ENCODE measurements at regions not wholly inside any gene's neighbourhood (a gene's known extent, or its start where the extent isn't known, plus 50 kb on each side); places are given as distances from the start of the nearest gene placed in this dataset.

DNA sequence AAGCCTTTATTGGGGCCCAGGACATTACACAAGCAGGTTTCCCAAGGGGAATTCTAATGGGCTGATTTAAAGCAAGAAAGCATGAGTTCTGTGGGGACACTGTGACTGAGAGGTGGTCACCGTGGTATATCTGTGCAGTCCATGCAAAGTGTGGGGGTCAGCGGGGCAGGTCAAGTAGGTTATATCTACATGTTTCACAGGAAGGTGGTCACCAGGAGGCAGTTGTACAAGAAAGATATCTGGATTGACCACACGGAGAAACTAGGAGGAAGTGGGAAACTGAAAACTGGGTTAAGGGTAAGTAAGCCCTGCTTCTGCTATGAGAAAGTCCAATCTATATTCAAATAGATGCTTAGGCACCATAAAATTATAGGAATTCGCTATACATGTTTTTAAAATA lies 77.8 kb upstream of the CNOT2 start:
- H2AFZ ChIP-seq, result no peak overlapping the region
- POLR2A ChIA-PET (ENCODE audit: unreplicated experiment), result no interaction called here
- no TSS peak for BruUV-seq (replicated peaks)
- DNase-seq, result no peak
- H3K36me3 ChIP-seq (ENCODE audit: low read depth), result no peaks in the 10 kb centered on the region
- no peak overlapping the region for H3K27ac ChIP-seq
- H3K4me1 ChIP-seq (replicated peaks; ENCODE audit: insufficient read depth), result no peaks in the 10 kb centered on the region
- TF ChIP-seq EZH2 (IDR thresholded peaks at IDR 0.05; ENCODE audit: low read depth) (no peak), CTCF (conservative IDR thresholded peaks at IDR 0.05) (no peak)
- intact Hi-C loops (cut with micrococcal nuclease; ENCODE audit: unreplicated experiment), result no loop called here
- H3K79me2 ChIP-seq (ENCODE audit: low read depth), result no peaks in the 10 kb centered on the region
- no peaks in the 10 kb centered on the region for H3F3A ChIP-seq (ENCODE audit: insufficient read depth, low read depth)
- H3K9me2 ChIP-seq (ENCODE audit: insufficient read depth), result no peaks in the 10 kb centered on the region; the same call in 1 of the 2 replicates
- H3K4me3 ChIP-seq, result no peak overlapping the region
- no peaks in the 10 kb centered on the region for H3K9me3 ChIP-seq (ENCODE audit: insufficient read depth, low read depth)
- CTCF ChIA-PET, result no interaction called here
- no peaks in the 10 kb centered on the region for H3K27me3 ChIP-seq (ENCODE audit: insufficient read depth, low read depth)
- H4K20me1 ChIP-seq (ENCODE audit: insufficient read depth), result no peaks in the 10 kb centered on the region
- no peak overlapping the region for H3K4me2 ChIP-seq

DNA sequence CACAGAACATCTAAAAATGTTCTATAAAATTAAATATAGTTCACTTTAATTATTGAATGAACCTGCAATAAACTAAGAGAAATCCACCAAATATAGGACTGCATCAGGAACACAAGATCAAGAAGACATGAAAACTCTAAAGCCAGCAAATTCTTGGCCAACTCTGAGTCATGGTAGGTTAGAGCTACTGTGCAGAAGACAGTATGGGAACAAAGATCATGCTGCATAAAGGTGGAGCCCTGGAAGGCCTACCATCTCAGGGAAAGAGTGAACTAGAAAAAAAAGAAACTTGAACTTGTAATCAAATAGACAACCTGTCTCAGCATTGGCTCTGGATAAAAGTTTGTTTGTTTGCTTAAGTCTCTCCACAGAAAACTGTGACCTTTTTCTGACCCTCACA lies 66.9 kb upstream of the CNOT2 start:
- TF ChIP-seq EZH2 (IDR thresholded peaks at IDR 0.05; ENCODE audit: low read depth), result no peak
- TF ChIP-seq CTCF (conservative IDR thresholded peaks at IDR 0.05), result no peak
- ChIA-PET POLR2A (ENCODE audit: unreplicated experiment) (no interaction called here), CTCF (no interaction called here)
- 0 out of 2 replicates have a peak, but pooled peaks cover 4% of the 10 kb centered on the region for H3F3A ChIP-seq (ENCODE audit: insufficient read depth, low read depth)
- DNase-seq, result no peak
- no peak overlapping the region for H3K4me2 ChIP-seq
- no peak overlapping the region for H2AFZ ChIP-seq
- H3K4me3 ChIP-seq, result no peak overlapping the region
- H3K9me2 ChIP-seq (ENCODE audit: insufficient read depth), result peaks cover 3% of the 10 kb centered on the region; the same call in 1 of the 2 replicates
- intact Hi-C loops (cut with micrococcal nuclease; ENCODE audit: unreplicated experiment), result no loop called here
- no peaks in the 10 kb centered on the region for H3K36me3 ChIP-seq (ENCODE audit: low read depth)
- BruUV-seq (replicated peaks), result no TSS peak
- H4K20me1 ChIP-seq (ENCODE audit: insufficient read depth), result no peaks in the 10 kb centered on the region
- H3K4me1 ChIP-seq (replicated peaks; ENCODE audit: insufficient read depth), result no peaks in the 10 kb centered on the region; the same call in 1 of the 2 replicates
- no peaks in the 10 kb centered on the region for H3K27me3 ChIP-seq (ENCODE audit: insufficient read depth, low read depth)
- no peak overlapping the region for H3K27ac ChIP-seq
- no peaks in the 10 kb centered on the region for H3K79me2 ChIP-seq (ENCODE audit: low read depth)
- peaks cover 3% of the 10 kb centered on the region; the same call in 1 of the 2 replicates for H3K9me3 ChIP-seq (ENCODE audit: insufficient read depth, low read depth)

DNA sequence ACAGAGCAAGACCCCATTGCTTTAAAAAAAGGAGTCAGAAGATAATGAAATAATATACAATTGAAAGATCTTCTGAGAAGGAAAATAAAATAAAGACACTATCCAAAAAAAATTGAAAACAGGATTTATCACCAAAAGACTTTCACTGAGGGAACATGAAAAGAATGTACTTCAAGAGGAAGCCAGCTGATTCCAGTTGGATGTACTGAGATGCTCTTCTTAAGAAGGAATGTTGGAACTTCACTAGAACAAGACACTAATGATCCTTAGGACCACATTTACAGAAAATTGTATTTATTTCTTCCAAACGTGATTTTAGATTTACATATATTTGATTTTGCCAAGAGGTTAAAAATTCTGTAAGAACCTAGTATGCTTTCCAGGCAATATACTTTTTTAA lies 65.6 kb upstream of the CNOT2 start:
- BruUV-seq (replicated peaks), result no TSS peak
- intact Hi-C loops (cut with micrococcal nuclease; ENCODE audit: unreplicated experiment), result no loop called here
- H3K4me3 ChIP-seq, result no peak overlapping the region
- peak overlapping the region; percentile 52; the same call in 1 of the 2 replicates for H2AFZ ChIP-seq
- H3K79me2 ChIP-seq (ENCODE audit: low read depth), result no peaks in the 10 kb centered on the region
- H3K9me3 ChIP-seq (ENCODE audit: insufficient read depth, low read depth), result peaks cover 3% of the 10 kb centered on the region; the same call in 1 of the 2 replicates
- DNase-seq, result no peak
- H3K4me1 ChIP-seq (replicated peaks; ENCODE audit: insufficient read depth), result no peaks in the 10 kb centered on the region; the same call in 1 of the 2 replicates
- no peaks in the 10 kb centered on the region for H3K27me3 ChIP-seq (ENCODE audit: insufficient read depth, low read depth)
- TF ChIP-seq EZH2 (IDR thresholded peaks at IDR 0.05; ENCODE audit: low read depth) (no peak), CTCF (conservative IDR thresholded peaks at IDR 0.05) (no peak)
- H4K20me1 ChIP-seq (ENCODE audit: insufficient read depth), result no peaks in the 10 kb centered on the region
- H3K4me2 ChIP-seq, result no peak overlapping the region
- H3K9me2 ChIP-seq (ENCODE audit: insufficient read depth), result peaks cover 3% of the 10 kb centered on the region; the same call in 1 of the 2 replicates
- H3K27ac ChIP-seq, result no peak overlapping the region
- POLR2A ChIA-PET (ENCODE audit: unreplicated experiment), result no interaction called here
- CTCF ChIA-PET, result no interaction called here
- H3K36me3 ChIP-seq (ENCODE audit: low read depth), result no peaks in the 10 kb centered on the region
- 0 out of 2 replicates have a peak, but pooled peaks cover 4% of the 10 kb centered on the region for H3F3A ChIP-seq (ENCODE audit: insufficient read depth, low read depth)

All from PC-9 (cell line).